ENCODE measurements at regions not wholly inside any gene's neighbourhood (a gene's known extent, or its start where the extent isn't known, plus 50 kb on each side); places are given as distances from the start of the nearest gene placed in this dataset.

GRCh38 chr1:209402697-209403096 is 180.8 kb upstream of the CAMK1G start:
- Mint-ChIP-seq H3K36me3 (ENCODE audit: low read depth) (no peaks in the 10 kb centered on the region), H3K27ac (no peak overlapping the region), H3K4me3 (no peak overlapping the region), H3K4me1 (peaks cover 29% of the 10 kb centered on the region), H3K27me3 (ENCODE audit: insufficient read depth, low read depth, poor library complexity) (peaks cover 4% of the 10 kb centered on the region), H3K9me3 (no peaks in the 10 kb centered on the region)
- Histone ChIP-seq H2AFZ (no peak overlapping the region), H3K79me2 (replicated peaks; ENCODE audit: insufficient read depth) (no peaks in the 10 kb centered on the region), H4K20me1 (replicated peaks; ENCODE audit: insufficient read depth) (no peaks in the 10 kb centered on the region), H3K27me3 (ENCODE audit: insufficient read depth) (no peaks in the 10 kb centered on the region), H3K4me3 (no peak overlapping the region), H3K4me1 (ENCODE audit: insufficient read depth) (peaks cover 55% of the 10 kb centered on the region), H3K36me3 (ENCODE audit: insufficient read depth) (no peaks in the 10 kb centered on the region), H3K9me2 (ENCODE audit: insufficient read depth) (peaks cover 14% of the 10 kb centered on the region), H3K27ac (ENCODE audit: low read depth) (no peak overlapping the region), H3F3A (replicated peaks; ENCODE audit: low read depth) (0 out of 2 replicates have a peak, but pooled peaks cover 6% of the 10 kb centered on the region), H3K4me2 (no peak overlapping the region)
- TF ChIP-seq EZH2phosphoT487 (IDR thresholded peaks at IDR 0.05; ENCODE audit: unreplicated experiment) (no peak), STAT1 (IDR thresholded peaks at IDR 0.05; ENCODE audit: unreplicated experiment) (no peak)
- ATAC-seq (no peak), DNase-seq (ENCODE audit: low spot score) (no peak)

- Mint-ChIP-seq H3K36me3 (ENCODE audit: low read depth) (no peaks in the 10 kb centered on the region; the same call in 2 of the 3 replicates), H3K4me3 (no peak overlapping the region), H3K27me3 (ENCODE audit: insufficient read depth, low read depth, poor library complexity) (no peaks in the 10 kb centered on the region), H3K27ac (no peak overlapping the region), H3K4me1 (peaks cover 17% of the 10 kb centered on the region), H3K9me3 (no peaks in the 10 kb centered on the region)
- peak overlapping the region; percentile 61; the same call in 1 of the 2 replicates for H2AFZ ChIP-seq
- peak overlapping the region; percentile 82; the same call in 1 of the 2 replicates for H3K27ac ChIP-seq (ENCODE audit: low read depth)
- H3K36me3 ChIP-seq (ENCODE audit: insufficient read depth) = no peaks in the 10 kb centered on the region
- ATAC-seq (no peak), DNase-seq (ENCODE audit: low spot score) (no peak)
- no peaks in the 10 kb centered on the region for H3K27me3 ChIP-seq (ENCODE audit: insufficient read depth)
- no peak overlapping the region for H3K4me3 ChIP-seq
- H3K4me2 ChIP-seq = peak overlapping the region; percentile 72; the same call in 1 of the 2 replicates
- peaks cover 43% of the 10 kb centered on the region for H3K4me1 ChIP-seq (ENCODE audit: insufficient read depth)
- 0 out of 2 replicates have a peak, but pooled peaks cover 6% of the 10 kb centered on the region for H3F3A ChIP-seq (replicated peaks; ENCODE audit: low read depth)
- peaks cover 14% of the 10 kb centered on the region for H3K9me2 ChIP-seq (ENCODE audit: insufficient read depth)
- no peaks in the 10 kb centered on the region for H3K79me2 ChIP-seq (replicated peaks; ENCODE audit: insufficient read depth)
- no peaks in the 10 kb centered on the region for H4K20me1 ChIP-seq (replicated peaks; ENCODE audit: insufficient read depth)
- no peak for TF ChIP-seq CREB1 (CRISPR knock-in tag; IDR thresholded peaks at IDR 0.05; ENCODE audit: low read depth)
- no peak for TF ChIP-seq POLR2AphosphoS5 (IDR thresholded peaks at IDR 0.05; ENCODE audit: low read depth)
- TF ChIP-seq ZNF331 (CRISPR knock-in tag; IDR thresholded peaks at IDR 0.05; ENCODE audit: low read depth) = no peak
- TF ChIP-seq, protein P1, sequence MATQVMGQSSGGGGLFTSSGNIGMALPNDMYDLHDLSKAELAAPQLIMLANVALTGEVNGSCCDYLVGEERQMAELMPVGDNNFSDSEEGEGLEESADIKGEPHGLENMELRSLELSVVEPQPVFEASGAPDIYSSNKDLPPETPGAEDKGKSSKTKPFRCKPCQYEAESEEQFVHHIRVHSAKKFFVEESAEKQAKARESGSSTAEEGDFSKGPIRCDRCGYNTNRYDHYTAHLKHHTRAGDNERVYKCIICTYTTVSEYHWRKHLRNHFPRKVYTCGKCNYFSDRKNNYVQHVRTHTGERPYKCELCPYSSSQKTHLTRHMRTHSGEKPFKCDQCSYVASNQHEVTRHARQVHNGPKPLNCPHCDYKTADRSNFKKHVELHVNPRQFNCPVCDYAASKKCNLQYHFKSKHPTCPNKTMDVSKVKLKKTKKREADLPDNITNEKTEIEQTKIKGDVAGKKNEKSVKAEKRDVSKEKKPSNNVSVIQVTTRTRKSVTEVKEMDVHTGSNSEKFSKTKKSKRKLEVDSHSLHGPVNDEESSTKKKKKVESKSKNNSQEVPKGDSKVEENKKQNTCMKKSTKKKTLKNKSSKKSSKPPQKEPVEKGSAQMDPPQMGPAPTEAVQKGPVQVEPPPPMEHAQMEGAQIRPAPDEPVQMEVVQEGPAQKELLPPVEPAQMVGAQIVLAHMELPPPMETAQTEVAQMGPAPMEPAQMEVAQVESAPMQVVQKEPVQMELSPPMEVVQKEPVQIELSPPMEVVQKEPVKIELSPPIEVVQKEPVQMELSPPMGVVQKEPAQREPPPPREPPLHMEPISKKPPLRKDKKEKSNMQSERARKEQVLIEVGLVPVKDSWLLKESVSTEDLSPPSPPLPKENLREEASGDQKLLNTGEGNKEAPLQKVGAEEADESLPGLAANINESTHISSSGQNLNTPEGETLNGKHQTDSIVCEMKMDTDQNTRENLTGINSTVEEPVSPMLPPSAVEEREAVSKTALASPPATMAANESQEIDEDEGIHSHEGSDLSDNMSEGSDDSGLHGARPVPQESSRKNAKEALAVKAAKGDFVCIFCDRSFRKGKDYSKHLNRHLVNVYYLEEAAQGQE (IDR thresholded peaks at IDR 0.05; ENCODE audit: unreplicated experiment) = no peak
- no peak for TF ChIP-seq JUNB (IDR thresholded peaks at IDR 0.05; ENCODE audit: unreplicated experiment)
- no peak for TF ChIP-seq EZH2phosphoT487 (IDR thresholded peaks at IDR 0.05; ENCODE audit: unreplicated experiment)
- no peak for TF ChIP-seq ETS1 (IDR thresholded peaks at IDR 0.05)
- no peak for TF ChIP-seq ZNF462 (CRISPR knock-in tag; IDR thresholded peaks at IDR 0.05)
- no peak for TF ChIP-seq ZNF114 (CRISPR knock-in tag; IDR thresholded peaks at IDR 0.05)
Observed at GRCh38 chr1:209403921-209404320, 179.6 kb upstream of the CAMK1G start.

Measured in GM23338 (cell line).